HepG2 (cell line): ENCODE measurements at regions not wholly inside any gene's neighbourhood (a gene's known extent, or its start where the extent isn't known, plus 50 kb on each side); places are given as distances from the start of the nearest gene placed in this dataset.

Source experiments
- ATAC-seq: fragments of 200-7000 bp; cut with Tn5 transposase; 3 replicates; pipeline ENCODE4 v1.9.1; 2020; ENCODE audit warnings: mild to moderate bottlenecking, moderate library complexity
- BruUV-seq: library from RNA; stranded (reverse); fragments of 400-500 nt; replicated peaks from 2 replicates; lab custom pipeline; 2021; lab: Mats Ljungman, UMichigan
- CTCF ChIA-PET: fragments of 300-600 bp; formaldehyde crosslinking; extraction: SDS; loops from one replicate; lab custom pipeline; 2021; ENCODE audit warnings: low total read pairs, inconsistent platforms, low intra/inter-chr PET ratio; lab: Yijun Ruan, JAX
- POLR2A ChIA-PET: fragments of 350-600 bp; sonication (Branson Sonifier 250); formaldehyde crosslinking; loops from one replicate; lab custom pipeline; 2020; ENCODE audit warnings: antibody characterized with exemption, inconsistent platforms; lab: Yijun Ruan, JAX
- DNase-seq: peaks from one replicate; pipeline ENCODE4 v3.0.0-alpha.2; 2015; ENCODE audit warnings: low spot score
- FAIRE-seq: peaks from 3 replicates; lab custom pipeline; 2011; peaks lifted over from hg19 to GRCh38; lab: Jason Lieb, UNC
- H2AFZ ChIP-seq: one replicate; pipeline ENCODE4 v1.6.1; 2011; ENCODE audit warnings: low read length, inconsistent platforms
- H3K27ac ChIP-seq: fragments of 300-600 bp; 3 replicates; pipeline ENCODE4 v1.8.0; 2011; ENCODE audit warnings: mixed run types, mild to moderate bottlenecking, mixed read lengths, low read length, inconsistent platforms; ENCODE audit not compliant: insufficient read depth; ENCODE audit errors: extremely low read length
- H3K27me3 ChIP-seq, 2 experiments: fragments of 200-600 bp in 1 of 2; 2 replicates in 1 of 2; 3 replicates in 1 of 2; pipeline versions ENCODE4 v1.6.0 to v1.8.0; 2011; ENCODE audit warnings: low read length in 2 of 2, mild to moderate bottlenecking in 2 of 2, moderate library complexity in 2 of 2, inconsistent platforms in 1 of 2; ENCODE audit not compliant: insufficient read depth in 2 of 2, control insufficient read depth in 1 of 2
- H3K36me3 ChIP-seq, 2 experiments: fragments of 200-600 bp in 1 of 2; replicated peaks in 1 of 2; 2 replicates in 1 of 2; 3 replicates in 1 of 2; pipeline versions ENCODE4 v1.5.1 to v1.8.0; 2011; ENCODE audit warnings: low read length in 2 of 2, inconsistent platforms in 1 of 2; ENCODE audit not compliant: insufficient read depth in 2 of 2, control insufficient read depth in 1 of 2
- H3K4me1 ChIP-seq: 2 replicates; pipeline ENCODE4 v1.5.1; 2012; ENCODE audit warnings: low read length, inconsistent platforms; ENCODE audit not compliant: insufficient read depth
- H3K4me2 ChIP-seq: 2 replicates; pipeline ENCODE4 v1.6.0; 2011; ENCODE audit warnings: low read depth, low read length, inconsistent platforms
- H3K4me3 ChIP-seq, 3 experiments: fragments of 200-600 bp in 1 of 3; sonication (generic), shearing (Covaris generic) in 1 of 3; replicated peaks in 1 of 3; 2 replicates each; pipeline ENCODE4 v1.5.1; 2011 to 2016; ENCODE audit warnings: low read length in 3 of 3, inconsistent platforms in 2 of 3, low read depth in 2 of 3, mild to moderate bottlenecking in 2 of 3, control low read depth in 1 of 3, mixed read lengths in 1 of 3; ENCODE audit not compliant: insufficient read depth in 1 of 3
- H3K79me2 ChIP-seq: one replicate; pipeline ENCODE4 v1.6.1; 2011; ENCODE audit warnings: low read length, inconsistent platforms; ENCODE audit not compliant: insufficient read depth
- H3K9ac ChIP-seq: 2 replicates; pipeline ENCODE4 v1.6.0; 2011; ENCODE audit warnings: mild to moderate bottlenecking, low read depth, low read length, inconsistent platforms; ENCODE audit not compliant: insufficient read depth
- H3K9me3 ChIP-seq: 2 replicates; pipeline ENCODE4 v1.5.1; 2012; ENCODE audit warnings: mild to moderate bottlenecking, low read length
- H4K20me1 ChIP-seq: 2 replicates; pipeline ENCODE4 v1.6.0; 2011; ENCODE audit warnings: inconsistent platforms, mild to moderate bottlenecking, low read length, moderate library complexity; ENCODE audit not compliant: insufficient read depth
- FOXP1 ChIP-seq, 2 experiments: fragments of 450-650 bp in 1 of 2; IDR thresholded peaks; 2 replicates each; pipeline ENCODE4 v1.6.1; 2017 to 2018; ENCODE audit warnings: antibody characterized with exemption in 1 of 2
- ONECUT2 ChIP-seq: sonication (generic); formaldehyde crosslinking; IDR thresholded peaks from 2 replicates; pipeline ENCODE4 v1.4.0; 2020; ENCODE audit warnings: missing genetic modification reagents
- RFXAP ChIP-seq: sonication (generic); formaldehyde crosslinking; IDR thresholded peaks from 2 replicates; pipeline ENCODE4 v1.4.0; 2020; ENCODE audit warnings: missing genetic modification reagents, borderline replicate concordance
- SAFB2 ChIP-seq: sonication (generic); formaldehyde crosslinking; IDR thresholded peaks from 2 replicates; pipeline ENCODE4 v1.5.1; 2020; ENCODE audit warnings: missing genetic modification reagents, low read depth, mild to moderate bottlenecking, borderline replicate concordance
- SNAPC2 ChIP-seq: sonication (generic); formaldehyde crosslinking; IDR thresholded peaks from 2 replicates; pipeline ENCODE4 v1.8.1; 2022; ENCODE audit warnings: mild to moderate bottlenecking, missing genetic modification reagents
- STAG1 ChIP-seq: sonication (generic); formaldehyde crosslinking; IDR thresholded peaks from 2 replicates; pipeline ENCODE4 v1.4.0; 2020; ENCODE audit warnings: missing genetic modification reagents
- ZBTB43 ChIP-seq: sonication (generic); formaldehyde crosslinking; conservative IDR thresholded peaks from 2 replicates; pipeline ENCODE4 v1.4.0; 2020; ENCODE audit warnings: missing genetic modification reagents
- ZNF354B ChIP-seq: sonication (generic); formaldehyde crosslinking; IDR thresholded peaks from 2 replicates; pipeline ENCODE4 v1.8.0; 2022; ENCODE audit warnings: mild to moderate bottlenecking, missing genetic modification reagents
- ZNF503 ChIP-seq: sonication (generic); formaldehyde crosslinking; IDR thresholded peaks from 2 replicates; pipeline ENCODE4 v1.4.0; 2020; ENCODE audit warnings: missing genetic modification reagents
- ZNF746 ChIP-seq: sonication (generic); formaldehyde crosslinking; IDR thresholded peaks from 2 replicates; pipeline ENCODE4 v1.8.0; 2022; ENCODE audit warnings: mild to moderate bottlenecking, missing genetic modification reagents
- ZNF782 ChIP-seq: sonication (generic); formaldehyde crosslinking; IDR thresholded peaks from 2 replicates; pipeline ENCODE4 v1.4.0; 2020; ENCODE audit warnings: missing genetic modification reagents, mild to moderate bottlenecking, borderline replicate concordance
- ZNF850 ChIP-seq: sonication (generic); formaldehyde crosslinking; conservative IDR thresholded peaks from 2 replicates; pipeline ENCODE4 v1.9.0; 2021; ENCODE audit warnings: mild to moderate bottlenecking, missing genetic modification reagents
- WGBS: methylation state at CpG from one replicate; pipeline ENCODE4 v1.1.6; 2017; ENCODE audit warnings: low lambda C conversion rate; 5-methylcytosine and 5-hydroxymethylcytosine counted together
- in situ Hi-C: cut with HindIII; loops from 2 replicates; pipeline ENCODE4 v1.10.0; 2017; ENCODE audit warnings: low pct_unique_long_range_greater_than_20kb; ENCODE audit not compliant: extremely low pct_ligation_motif_present
- intact Hi-C: fragments of 100-400 bp; cut with micrococcal nuclease; formaldehyde crosslinking; loops from one replicate; pipeline ENCODE4 v1.10.0; 2022; ENCODE audit not compliant: unreplicated experiment
- TF ChIP-seq, protein P1 (sequence below): sonication (generic); formaldehyde crosslinking; IDR thresholded peaks from 2 replicates; pipeline ENCODE4 v1.9.0; 2021; ENCODE audit warnings: mild to moderate bottlenecking, missing genetic modification reagents
- TF ChIP-seq, protein P2 (sequence below): sonication (generic); formaldehyde crosslinking; IDR thresholded peaks from 2 replicates; pipeline ENCODE4 v1.4.0; 2020; ENCODE audit warnings: mild to moderate bottlenecking, missing genetic modification reagents

- 0% methylated on average over 5 of the region's 5 CpGs for WGBS
- CTCF ChIA-PET, result no interaction called here
- Histone ChIP-seq H4K20me1 (no peaks in the 10 kb centered on the region), H3K36me3 (no peaks in the 10 kb centered on the region), H3K27me3 (no peaks in the 10 kb centered on the region; a peak in 2 of 5 replicates), H2AFZ (no peak overlapping the region), H3K4me1 (peaks cover 16% of the 10 kb centered on the region), H3K9ac (no peak overlapping the region), H3K79me2 (no peaks in the 10 kb centered on the region), H3K4me2 (no peak overlapping the region), H3K4me3 (no peak overlapping the region), H3K9me3 (no peaks in the 10 kb centered on the region), H3K27ac (no peak overlapping the region)
- DNase-seq, result peak; percentile 61
- peak; percentile 85 for ATAC-seq
- POLR2A ChIA-PET, result no interaction called here
- no peak for FAIRE-seq
- intact Hi-C loops, result no loop called here
- BruUV-seq, result no TSS peak
- in situ Hi-C loops, result no loop called here
- TF ChIP-seq SAFB2 (CRISPR knock-in tag), result no peak
- no peak for TF ChIP-seq STAG1 (CRISPR knock-in tag)
- TF ChIP-seq ONECUT2, result peak; percentile 80
- no peak for TF ChIP-seq ZNF503
- no peak for TF ChIP-seq ZNF782 (CRISPR knock-in tag)
- TF ChIP-seq, protein P1, sequence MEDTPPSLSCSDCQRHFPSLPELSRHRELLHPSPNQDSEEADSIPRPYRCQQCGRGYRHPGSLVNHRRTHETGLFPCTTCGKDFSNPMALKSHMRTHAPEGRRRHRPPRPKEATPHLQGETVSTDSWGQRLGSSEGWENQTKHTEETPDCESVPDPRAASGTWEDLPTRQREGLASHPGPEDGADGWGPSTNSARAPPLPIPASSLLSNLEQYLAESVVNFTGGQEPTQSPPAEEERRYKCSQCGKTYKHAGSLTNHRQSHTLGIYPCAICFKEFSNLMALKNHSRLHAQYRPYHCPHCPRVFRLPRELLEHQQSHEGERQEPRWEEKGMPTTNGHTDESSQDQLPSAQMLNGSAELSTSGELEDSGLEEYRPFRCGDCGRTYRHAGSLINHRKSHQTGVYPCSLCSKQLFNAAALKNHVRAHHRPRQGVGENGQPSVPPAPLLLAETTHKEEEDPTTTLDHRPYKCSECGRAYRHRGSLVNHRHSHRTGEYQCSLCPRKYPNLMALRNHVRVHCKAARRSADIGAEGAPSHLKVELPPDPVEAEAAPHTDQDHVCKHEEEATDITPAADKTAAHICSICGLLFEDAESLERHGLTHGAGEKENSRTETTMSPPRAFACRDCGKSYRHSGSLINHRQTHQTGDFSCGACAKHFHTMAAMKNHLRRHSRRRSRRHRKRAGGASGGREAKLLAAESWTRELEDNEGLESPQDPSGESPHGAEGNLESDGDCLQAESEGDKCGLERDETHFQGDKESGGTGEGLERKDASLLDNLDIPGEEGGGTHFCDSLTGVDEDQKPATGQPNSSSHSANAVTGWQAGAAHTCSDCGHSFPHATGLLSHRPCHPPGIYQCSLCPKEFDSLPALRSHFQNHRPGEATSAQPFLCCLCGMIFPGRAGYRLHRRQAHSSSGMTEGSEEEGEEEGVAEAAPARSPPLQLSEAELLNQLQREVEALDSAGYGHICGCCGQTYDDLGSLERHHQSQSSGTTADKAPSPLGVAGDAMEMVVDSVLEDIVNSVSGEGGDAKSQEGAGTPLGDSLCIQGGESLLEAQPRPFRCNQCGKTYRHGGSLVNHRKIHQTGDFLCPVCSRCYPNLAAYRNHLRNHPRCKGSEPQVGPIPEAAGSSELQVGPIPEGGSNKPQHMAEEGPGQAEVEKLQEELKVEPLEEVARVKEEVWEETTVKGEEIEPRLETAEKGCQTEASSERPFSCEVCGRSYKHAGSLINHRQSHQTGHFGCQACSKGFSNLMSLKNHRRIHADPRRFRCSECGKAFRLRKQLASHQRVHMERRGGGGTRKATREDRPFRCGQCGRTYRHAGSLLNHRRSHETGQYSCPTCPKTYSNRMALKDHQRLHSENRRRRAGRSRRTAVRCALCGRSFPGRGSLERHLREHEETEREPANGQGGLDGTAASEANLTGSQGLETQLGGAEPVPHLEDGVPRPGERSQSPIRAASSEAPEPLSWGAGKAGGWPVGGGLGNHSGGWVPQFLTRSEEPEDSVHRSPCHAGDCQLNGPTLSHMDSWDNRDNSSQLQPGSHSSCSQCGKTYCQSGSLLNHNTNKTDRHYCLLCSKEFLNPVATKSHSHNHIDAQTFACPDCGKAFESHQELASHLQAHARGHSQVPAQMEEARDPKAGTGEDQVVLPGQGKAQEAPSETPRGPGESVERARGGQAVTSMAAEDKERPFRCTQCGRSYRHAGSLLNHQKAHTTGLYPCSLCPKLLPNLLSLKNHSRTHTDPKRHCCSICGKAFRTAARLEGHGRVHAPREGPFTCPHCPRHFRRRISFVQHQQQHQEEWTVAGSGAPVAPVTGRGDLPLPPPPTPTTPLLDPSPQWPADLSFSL, result no peak
- no peak for TF ChIP-seq SNAPC2 (CRISPR knock-in tag)
- TF ChIP-seq ZNF850 (CRISPR knock-in tag), result no peak
- peak; percentile 79 for TF ChIP-seq FOXP1 (IDR thresholded peaks at IDR 0.05)
- peak; percentile 94 for TF ChIP-seq FOXP1 (CRISPR knock-in tag; IDR thresholded peaks at IDR 0.05)
- TF ChIP-seq ZNF746 (CRISPR knock-in tag), result 0 out of 2 replicates have a peak, but pooled peaks have one; percentile 51
- TF ChIP-seq ZBTB43 (CRISPR knock-in tag), result no peak
- TF ChIP-seq, protein P2, sequence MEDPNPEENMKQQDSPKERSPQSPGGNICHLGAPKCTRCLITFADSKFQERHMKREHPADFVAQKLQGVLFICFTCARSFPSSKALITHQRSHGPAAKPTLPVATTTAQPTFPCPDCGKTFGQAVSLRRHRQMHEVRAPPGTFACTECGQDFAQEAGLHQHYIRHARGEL, result no peak
- TF ChIP-seq RFXAP (CRISPR knock-in tag), result no peak
- no peak for TF ChIP-seq ZNF354B (CRISPR knock-in tag)
Observed at GRCh38 chr1:38266197-38266520, 219.6 kb upstream of the POU3F1 start.
